Heart left ventricle (tissue), 16 donors: ENCODE measurements at regions not wholly inside any gene's neighbourhood (a gene's known extent, or its start where the extent isn't known, plus 50 kb on each side); places are given as distances from the start of the nearest gene placed in this dataset.

Experiments used
- ATAC-seq, 4 donors: fragments of 200-7000 bp; cut with Tn5 transposase; one replicate each; pipeline ENCODE4 v1.9.1; 2020 to 2022; ENCODE audit warnings: moderate library complexity in 4 of 4, mild to moderate bottlenecking in 3 of 4, moderate number of reproducible peaks in 1 of 4
- DNase-seq, 5 donors: peaks; one replicate each; pipeline ENCODE4 v3.0.0-alpha.2; 2020
- H3K27ac ChIP-seq, 12 donors: fragments of 200-600 bp; sonication (generic) in 4 of 12; one replicate each; pipeline versions ENCODE4 v1.5.0 to v1.8.0; 2016 to 2022; ENCODE audit warnings: mild to moderate bottlenecking in 2 of 12
- H3K27me3 ChIP-seq, 9 donors: fragments of 200-600 bp; sonication (generic) in 2 of 9; one replicate each; pipeline versions ENCODE4 v1.5.1 to v1.8.0; 2016 to 2022; ENCODE audit warnings: mild to moderate bottlenecking in 3 of 9
- H3K36me3 ChIP-seq, 9 donors: fragments of 200-600 bp; sonication (generic) in 2 of 9; one replicate each; pipeline versions ENCODE4 v1.5.0 to v1.8.0; 2018 to 2022; ENCODE audit warnings: mild to moderate bottlenecking in 2 of 9
- H3K4me1 ChIP-seq, 12 donors: fragments of 200-600 bp; sonication (generic) in 4 of 12; one replicate each; pipeline versions ENCODE4 v1.5.0 to v1.8.0; 2016 to 2022; ENCODE audit warnings: mild to moderate bottlenecking in 3 of 12
- H3K4me3 ChIP-seq, 12 donors: fragments of 200-600 bp; sonication (generic) in 4 of 12; one replicate each; pipeline versions ENCODE4 v1.5.0 to v1.8.0; 2017 to 2022; ENCODE audit warnings: mild to moderate bottlenecking in 9 of 12, moderate library complexity in 4 of 12
- H3K9me3 ChIP-seq, 12 donors: fragments of 200-600 bp; sonication (generic) in 4 of 12; one replicate each; pipeline versions ENCODE4 v1.5.0 to v1.8.0; 2016 to 2022; ENCODE audit warnings: mild to moderate bottlenecking in 1 of 12
- POLR2A ChIP-seq, 2 donors: fragments of 450-650 bp; IDR thresholded peaks; one replicate each; pipeline ENCODE4 v1.6.1; 2017; ENCODE audit warnings: antibody characterized with exemption in 2 of 2, mild to moderate bottlenecking in 2 of 2, moderate library complexity in 2 of 2
- WGBS, 4 donors: extraction: QIAGEN DNeasy Blood & Tissue Kit in 2 of 4; methylation state at CpG; one replicate each; pipeline versions ENCODE4 v1.1.5 to v1.1.7; 2013 to 2018; 5-methylcytosine and 5-hydroxymethylcytosine counted together
- intact Hi-C, 10 donors: fragments of 100-400 bp; cut with DNase I; formaldehyde crosslinking; loops; one replicate each; pipeline versions ENCODE4 v1.11.1 to v1.14.2; 2022
- TF ChIP-seq, protein P1 (sequence below), 12 donors: fragments of 200-600 bp; sonication (generic) in 4 of 12; IDR thresholded peaks; one replicate each; pipeline versions ENCODE4 v1.5.0 to v1.8.0; 2018 to 2022; ENCODE audit warnings: antibody characterized with exemption in 12 of 12, mild to moderate bottlenecking in 5 of 12
- donor health status: ischemic (EF 13 %, LVEDD 7.1; RV severe dilation, severe dysfunction).
- donor health status: healthy with polysubstance abuse.
- donor health status: DM: no; HTN: yes; CAD: no.
- donor health status: DM: no; HTN: no; CAD: no.
- donor health status: ischemic (EF 25% LVEDD 6.9; RV normal size, moderate dysfunction).
- donor health status: ischemic (EF 25% LVEDD 5.7; RV mildly dilated, moderate dysfunction).
- donor health status: healthy.
- donor health status: DM: yes; HTN: yes; CAD: no.
- donor health status: ischemic (EF 35%, LVEDD 5.7; RV mildly dilated, moderate dysfunction).
- donor health status: nonischemic (EF 11% LVEDD 7.7; RV severe dilation, severe dysfunction).
- donor health status: DM: yes; HTN: yes; CAD: no.
- donor health status: PGD.
- donor health status: ischemic (EF 29% LVEDD 5.4; RV normal size, mild dysfunction).
- donor health status: nonischemic (EF 23%, LVEDD 6.1; RV moderate dilation, normal function).

DNA sequence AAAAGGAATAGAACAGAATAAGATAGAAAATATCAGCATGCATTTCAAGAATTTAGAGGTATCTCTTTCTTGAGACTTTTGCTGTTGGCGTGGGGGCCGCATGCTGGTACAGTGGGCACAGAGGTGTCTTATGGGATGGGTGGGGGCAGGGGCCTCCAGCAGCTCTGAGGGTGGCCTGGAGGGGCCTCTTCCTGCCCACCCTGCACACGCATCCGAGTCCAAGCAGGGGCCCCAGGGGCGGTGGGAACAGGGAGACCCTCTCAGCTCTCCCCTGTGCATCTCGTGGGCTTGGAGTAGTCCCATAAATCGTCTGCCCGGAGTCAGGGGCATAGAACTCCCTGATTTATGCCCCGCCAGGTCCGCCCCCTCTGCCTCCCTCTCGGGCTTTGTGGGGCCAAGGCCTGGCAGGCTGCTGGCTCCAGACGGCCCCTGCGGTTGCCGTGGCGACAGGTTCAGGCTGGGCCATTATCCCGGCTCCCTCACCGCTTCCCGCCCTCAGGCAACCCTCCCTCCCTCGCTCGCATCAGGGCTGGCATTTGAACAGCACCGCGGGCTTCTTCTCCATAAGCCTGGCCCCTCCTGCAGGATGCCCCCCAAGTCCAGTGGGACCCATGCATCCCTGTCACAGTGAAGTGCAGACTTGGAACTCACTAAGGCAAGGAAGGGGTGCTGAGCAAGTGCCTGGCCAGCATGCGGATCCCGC, 133.2 kb upstream of the ZBTB40 start:
- Histone ChIP-seq H3K27ac (no peak overlapping the region), H3K4me1 (no peaks in the 10 kb centered on the region), H3K36me3 (no peaks in the 10 kb centered on the region), H3K9me3 (no peaks in the 10 kb centered on the region), H3K4me3 (no peak overlapping the region), H3K27me3 (peaks cover 0 to 44% (median 8%) of the 10 kb centered on the region in 9 donors)
- ATAC-seq (no peak), DNase-seq (no peak)
- TF ChIP-seq, protein P1, sequence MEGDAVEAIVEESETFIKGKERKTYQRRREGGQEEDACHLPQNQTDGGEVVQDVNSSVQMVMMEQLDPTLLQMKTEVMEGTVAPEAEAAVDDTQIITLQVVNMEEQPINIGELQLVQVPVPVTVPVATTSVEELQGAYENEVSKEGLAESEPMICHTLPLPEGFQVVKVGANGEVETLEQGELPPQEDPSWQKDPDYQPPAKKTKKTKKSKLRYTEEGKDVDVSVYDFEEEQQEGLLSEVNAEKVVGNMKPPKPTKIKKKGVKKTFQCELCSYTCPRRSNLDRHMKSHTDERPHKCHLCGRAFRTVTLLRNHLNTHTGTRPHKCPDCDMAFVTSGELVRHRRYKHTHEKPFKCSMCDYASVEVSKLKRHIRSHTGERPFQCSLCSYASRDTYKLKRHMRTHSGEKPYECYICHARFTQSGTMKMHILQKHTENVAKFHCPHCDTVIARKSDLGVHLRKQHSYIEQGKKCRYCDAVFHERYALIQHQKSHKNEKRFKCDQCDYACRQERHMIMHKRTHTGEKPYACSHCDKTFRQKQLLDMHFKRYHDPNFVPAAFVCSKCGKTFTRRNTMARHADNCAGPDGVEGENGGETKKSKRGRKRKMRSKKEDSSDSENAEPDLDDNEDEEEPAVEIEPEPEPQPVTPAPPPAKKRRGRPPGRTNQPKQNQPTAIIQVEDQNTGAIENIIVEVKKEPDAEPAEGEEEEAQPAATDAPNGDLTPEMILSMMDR (IDR thresholded peaks at IDR 0.05): no peak
- TF ChIP-seq POLR2A (IDR thresholded peaks at IDR 0.05): no peak
- intact Hi-C loops: no loop called here
- 24 to 37% (median 26%) methylated on average over 14 to 24 of the region's 24 CpGs for WGBS, 4 donors

DNA sequence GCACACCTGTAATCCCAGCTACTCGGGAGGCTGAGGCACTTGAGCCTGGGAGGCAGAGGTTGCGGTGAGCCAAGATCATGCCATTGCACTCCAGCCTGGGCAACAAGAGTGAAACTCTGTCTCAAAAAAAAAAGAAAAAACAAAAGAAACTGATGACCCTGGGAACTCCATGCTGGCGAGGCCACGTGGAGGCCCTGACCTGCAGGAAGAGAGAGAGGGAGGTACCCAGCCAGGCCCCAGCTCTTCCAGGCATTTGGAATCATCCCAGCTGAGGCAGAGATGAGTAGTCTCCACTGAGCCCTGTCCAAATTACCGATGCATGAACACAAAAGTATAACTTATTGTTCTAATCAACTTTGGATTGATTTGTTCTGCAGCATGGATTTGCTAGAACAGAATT, 132.0 kb upstream of the ZBTB40 start:
- ATAC-seq (no peak), DNase-seq (no peak)
- intact Hi-C loops: no loop called here
- TF ChIP-seq POLR2A (IDR thresholded peaks at IDR 0.05): no peak
- TF ChIP-seq, protein P1 (IDR thresholded peaks at IDR 0.05): no peak
- H3K4me3 ChIP-seq: no peak overlapping the region
- no peak overlapping the region for H3K27ac ChIP-seq
- no peaks in the 10 kb centered on the region for H3K9me3 ChIP-seq
- 74 to 84% (median 78%) methylated on average over 5 of the region's 5 CpGs for WGBS, 4 donors
- H3K4me1 ChIP-seq: no peaks in the 10 kb centered on the region
- H3K36me3 ChIP-seq: no peaks in the 10 kb centered on the region
- H3K27me3 ChIP-seq: peaks cover 0 to 44% (median 8%) of the 10 kb centered on the region in 9 donors

DNA sequence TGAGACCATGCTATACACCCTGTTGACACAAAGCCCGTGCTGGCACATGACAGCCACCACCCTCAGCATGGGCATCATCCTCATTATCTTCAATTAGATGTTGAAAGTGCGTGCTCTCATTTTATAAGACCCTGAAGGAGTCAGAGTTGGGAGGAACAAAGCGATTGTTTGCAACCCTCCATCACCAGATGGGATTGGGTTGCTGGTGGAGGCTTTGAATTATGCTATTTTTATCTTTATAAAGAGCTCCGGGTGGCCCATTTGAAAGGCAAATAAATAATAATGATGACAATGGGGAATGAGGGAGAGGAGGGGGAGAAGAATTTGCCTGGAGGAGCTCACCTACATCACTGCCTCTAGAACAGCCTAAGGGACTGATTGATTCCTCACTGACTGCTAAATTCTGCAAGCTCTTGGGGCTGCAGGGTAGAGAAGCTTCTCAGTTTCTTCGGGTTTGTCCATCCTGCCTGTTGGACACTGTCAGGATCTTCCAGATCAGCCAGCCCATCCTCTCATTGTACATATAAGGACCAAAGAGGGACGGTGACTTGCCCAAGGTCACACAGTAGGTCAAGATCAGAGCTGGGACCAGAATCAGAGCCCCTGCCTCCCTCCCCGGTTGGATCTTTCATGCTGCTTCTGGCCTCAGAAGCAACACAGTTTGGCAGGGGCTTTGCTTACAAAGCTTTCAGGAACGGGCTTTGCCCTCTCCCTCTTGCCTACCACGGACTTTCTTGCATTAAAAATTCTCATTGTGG, 130.9 kb upstream of the ZBTB40 start:
- Histone ChIP-seq H3K4me1 (no peaks in the 10 kb centered on the region), H3K27me3 (peaks cover 0 to 36% (median 8%) of the 10 kb centered on the region in 9 donors), H3K36me3 (no peaks in the 10 kb centered on the region), H3K4me3 (no peak overlapping the region), H3K9me3 (no peaks in the 10 kb centered on the region), H3K27ac (no peak overlapping the region)
- WGBS, 4 donors: 59 to 65% (median 62%) methylated on average over 9 of the region's 9 CpGs
- TF ChIP-seq, protein P1 (IDR thresholded peaks at IDR 0.05): no peak
- TF ChIP-seq POLR2A (IDR thresholded peaks at IDR 0.05): no peak
- DNase-seq (no peak), ATAC-seq (no peak)
- intact Hi-C loops: no loop called here

DNA sequence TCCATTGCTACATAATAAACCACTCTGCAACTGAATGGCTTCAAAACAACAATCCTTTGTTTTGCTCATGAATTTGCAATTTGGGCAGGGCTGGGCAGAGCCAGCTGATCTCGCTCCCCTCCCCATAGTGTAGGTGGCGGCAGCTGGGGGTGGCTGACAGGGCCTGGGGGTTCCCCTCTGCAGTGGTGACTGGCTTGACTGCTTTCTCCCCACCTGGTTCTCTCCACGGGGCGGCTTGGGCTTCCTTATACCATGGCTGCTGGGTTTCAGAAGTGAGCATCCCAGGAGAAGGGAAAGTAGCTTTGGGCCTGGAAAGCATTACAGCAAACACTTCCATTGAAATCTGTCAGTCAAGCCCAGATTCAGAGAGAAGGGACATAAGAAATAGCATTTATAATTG, 129.7 kb upstream of the ZBTB40 start:
- TF ChIP-seq, protein P1 (IDR thresholded peaks at IDR 0.05): no peak
- TF ChIP-seq POLR2A (IDR thresholded peaks at IDR 0.05): no peak
- WGBS, 4 donors: 84 to 93% (median 88%) methylated on average over 4 of the region's 4 CpGs
- Histone ChIP-seq H3K36me3 (no peaks in the 10 kb centered on the region), H3K27me3 (peaks cover 0 to 25% (median 8%) of the 10 kb centered on the region in 9 donors), H3K9me3 (no peaks in the 10 kb centered on the region), H3K4me1 (no peaks in the 10 kb centered on the region), H3K27ac (no peak overlapping the region), H3K4me3 (no peak overlapping the region)
- intact Hi-C loops: no loop called here
- ATAC-seq: no peak
- no peak for DNase-seq
